ENCODE measurements at regions not wholly inside any gene's neighbourhood (a gene's known extent, or its start where the extent isn't known, plus 50 kb on each side); places are given as distances from the start of the nearest gene placed in this dataset.

DNA sequence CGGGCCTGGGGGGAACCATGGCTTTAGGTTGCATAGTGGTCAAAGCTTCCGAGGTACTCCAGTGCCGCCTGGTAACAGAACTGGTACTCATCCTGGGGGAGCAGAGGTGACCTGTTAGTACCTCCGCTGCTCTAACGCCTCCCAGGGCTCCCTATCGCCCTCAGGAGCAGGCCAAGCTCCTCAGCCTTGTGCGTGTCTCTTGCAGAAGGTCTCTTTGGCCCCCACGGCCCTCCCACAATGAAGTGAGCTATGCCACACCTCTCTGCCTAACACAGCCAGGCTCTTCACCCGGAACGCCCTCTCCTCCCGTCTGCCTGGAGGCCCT is 133.9 kb downstream of the PTPRS start:
- TF ChIP-seq, protein P1, sequence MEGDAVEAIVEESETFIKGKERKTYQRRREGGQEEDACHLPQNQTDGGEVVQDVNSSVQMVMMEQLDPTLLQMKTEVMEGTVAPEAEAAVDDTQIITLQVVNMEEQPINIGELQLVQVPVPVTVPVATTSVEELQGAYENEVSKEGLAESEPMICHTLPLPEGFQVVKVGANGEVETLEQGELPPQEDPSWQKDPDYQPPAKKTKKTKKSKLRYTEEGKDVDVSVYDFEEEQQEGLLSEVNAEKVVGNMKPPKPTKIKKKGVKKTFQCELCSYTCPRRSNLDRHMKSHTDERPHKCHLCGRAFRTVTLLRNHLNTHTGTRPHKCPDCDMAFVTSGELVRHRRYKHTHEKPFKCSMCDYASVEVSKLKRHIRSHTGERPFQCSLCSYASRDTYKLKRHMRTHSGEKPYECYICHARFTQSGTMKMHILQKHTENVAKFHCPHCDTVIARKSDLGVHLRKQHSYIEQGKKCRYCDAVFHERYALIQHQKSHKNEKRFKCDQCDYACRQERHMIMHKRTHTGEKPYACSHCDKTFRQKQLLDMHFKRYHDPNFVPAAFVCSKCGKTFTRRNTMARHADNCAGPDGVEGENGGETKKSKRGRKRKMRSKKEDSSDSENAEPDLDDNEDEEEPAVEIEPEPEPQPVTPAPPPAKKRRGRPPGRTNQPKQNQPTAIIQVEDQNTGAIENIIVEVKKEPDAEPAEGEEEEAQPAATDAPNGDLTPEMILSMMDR (conservative IDR thresholded peaks at IDR 0.05), result no peak
- H3K27ac ChIP-seq (ENCODE audit: low read depth, low read length), result no peak overlapping the region
- no peak overlapping the region for H3K4me3 ChIP-seq (ENCODE audit: low read length)
- no peaks in the 10 kb centered on the region for H3K27me3 ChIP-seq (ENCODE audit: control insufficient read depth, insufficient read depth, low read length, poor library complexity, severe bottlenecking)
- H3K36me3 ChIP-seq (ENCODE audit: control insufficient read depth, insufficient read depth, low read length), result peaks cover 57% of the 10 kb centered on the region
- H3K9ac ChIP-seq (ENCODE audit: extremely low read depth, low read length, poor library complexity, severe bottlenecking), result no peak overlapping the region
- no peaks in the 10 kb centered on the region for H3K27me3 Mint-ChIP-seq (ENCODE audit: insufficient read depth)
- no peaks in the 10 kb centered on the region for H3K4me1 Mint-ChIP-seq
- peaks cover 32% of the 10 kb centered on the region for H3K9me3 Mint-ChIP-seq
- H3K36me3 Mint-ChIP-seq (ENCODE audit: low read depth), result peaks cover 41% of the 10 kb centered on the region
- 95 to 96% methylated on average over 10 to 11 of the region's 11 CpGs for WGBS, 2 experiments (ENCODE audit: insufficient coverage in 1 of 2, insufficient read length in 1 of 2)
- peaks cover 15% of the 10 kb centered on the region for H3K9me3 ChIP-seq (ENCODE audit: control insufficient read depth, low read length)
- no peaks in the 10 kb centered on the region for H3K4me1 ChIP-seq (ENCODE audit: control insufficient read depth, insufficient read depth, low read length)
- H3K27ac Mint-ChIP-seq, result no peak overlapping the region
- DNase-seq, result no peak
- no peak overlapping the region for H3K4me3 Mint-ChIP-seq

DNA sequence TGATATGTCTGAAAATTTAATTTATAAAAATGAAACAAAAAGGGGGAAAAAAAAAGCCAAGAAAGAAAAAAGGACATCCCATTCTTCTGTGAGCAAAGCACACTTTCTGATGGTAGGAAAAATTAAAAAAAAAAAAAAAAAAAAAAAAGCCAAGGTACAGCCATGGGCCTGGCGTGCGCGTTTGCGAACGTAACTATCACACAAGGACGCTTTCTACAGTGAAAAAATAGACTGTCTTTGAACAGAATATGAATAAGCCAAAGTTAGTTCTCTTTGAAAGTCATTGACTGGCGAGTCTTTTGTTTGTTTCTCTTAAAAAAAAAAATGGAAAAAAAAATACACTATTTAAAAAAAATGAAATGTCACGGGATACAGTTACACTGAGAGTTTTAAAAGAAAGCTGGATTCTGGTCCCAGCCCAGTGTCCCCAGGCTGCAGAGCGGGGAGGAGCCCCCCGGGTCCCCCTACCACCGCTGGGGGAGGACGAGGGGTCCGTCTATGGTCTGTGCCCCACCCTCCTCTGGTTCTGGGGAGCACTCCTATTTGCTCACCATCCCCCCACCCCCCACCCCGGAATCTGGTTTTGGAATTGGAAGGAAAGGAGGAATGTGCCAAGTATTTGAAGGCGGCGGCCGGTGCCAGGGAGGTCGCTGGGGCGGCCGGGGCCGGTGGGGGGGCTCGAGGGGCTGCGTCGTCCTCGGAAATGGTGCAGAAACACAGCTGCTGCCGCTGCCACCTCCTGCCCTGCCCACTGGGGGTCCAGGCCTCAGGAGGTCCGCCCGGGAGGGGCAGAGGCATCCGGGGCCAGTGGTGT is 134.5 kb downstream of the PTPRS start:
- Mint-ChIP-seq H3K4me1 (no peaks in the 10 kb centered on the region), H3K27me3 (ENCODE audit: insufficient read depth) (no peaks in the 10 kb centered on the region), H3K9me3 (peaks cover 32% of the 10 kb centered on the region), H3K4me3 (no peak overlapping the region), H3K27ac (no peak overlapping the region), H3K36me3 (ENCODE audit: low read depth) (peaks cover 42% of the 10 kb centered on the region)
- Histone ChIP-seq H3K9me3 (ENCODE audit: control insufficient read depth, low read length) (peaks cover 11% of the 10 kb centered on the region), H3K4me1 (ENCODE audit: control insufficient read depth, insufficient read depth, low read length) (no peaks in the 10 kb centered on the region), H3K27me3 (ENCODE audit: control insufficient read depth, insufficient read depth, low read length, poor library complexity, severe bottlenecking) (no peaks in the 10 kb centered on the region), H3K9ac (ENCODE audit: extremely low read depth, low read length, poor library complexity, severe bottlenecking) (no peak overlapping the region), H3K36me3 (ENCODE audit: control insufficient read depth, insufficient read depth, low read length) (peaks cover 51% of the 10 kb centered on the region), H3K27ac (ENCODE audit: low read depth, low read length) (no peak overlapping the region), H3K4me3 (ENCODE audit: low read length) (no peak overlapping the region)
- no peak for DNase-seq
- TF ChIP-seq, protein P1 (conservative IDR thresholded peaks at IDR 0.05), result no peak
- 90 to 98% methylated on average over 22 to 28 of the region's 29 CpGs for WGBS, 2 experiments (ENCODE audit: insufficient coverage in 1 of 2, insufficient read length in 1 of 2)

DNA sequence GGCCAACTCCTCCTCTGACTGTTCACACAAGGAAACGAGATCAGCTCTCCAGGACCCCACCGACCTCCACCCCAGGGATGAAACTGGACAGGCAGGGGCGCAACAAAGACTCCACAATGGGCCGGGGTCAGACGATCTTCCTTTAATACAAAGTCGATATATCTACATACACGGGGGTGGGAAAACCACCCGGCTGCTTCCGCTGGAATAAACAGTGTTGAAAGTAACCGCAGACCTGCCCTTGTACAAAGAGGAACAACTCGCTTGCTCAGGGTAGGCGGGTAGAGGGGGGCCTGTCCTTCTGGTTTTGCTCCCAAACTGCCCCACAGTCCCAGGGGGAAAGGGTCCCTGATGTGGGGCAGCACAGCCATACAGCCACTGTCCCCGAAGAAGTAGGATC is 135.2 kb downstream of the PTPRS start:
- TF ChIP-seq, protein P1 (conservative IDR thresholded peaks at IDR 0.05), result no peak
- Histone ChIP-seq H3K27ac (ENCODE audit: low read depth, low read length) (peak overlapping the region; percentile 44), H3K4me3 (ENCODE audit: low read length) (no peak overlapping the region), H3K9me3 (ENCODE audit: control insufficient read depth, low read length) (peaks cover 17% of the 10 kb centered on the region), H3K27me3 (ENCODE audit: control insufficient read depth, insufficient read depth, low read length, poor library complexity, severe bottlenecking) (no peaks in the 10 kb centered on the region), H3K36me3 (ENCODE audit: control insufficient read depth, insufficient read depth, low read length) (peaks cover 44% of the 10 kb centered on the region), H3K4me1 (ENCODE audit: control insufficient read depth, insufficient read depth, low read length) (no peaks in the 10 kb centered on the region), H3K9ac (ENCODE audit: extremely low read depth, low read length, poor library complexity, severe bottlenecking) (no peak overlapping the region)
- H3K27me3 Mint-ChIP-seq (ENCODE audit: insufficient read depth), result no peaks in the 10 kb centered on the region
- H3K9me3 Mint-ChIP-seq, result peaks cover 36% of the 10 kb centered on the region
- H3K4me3 Mint-ChIP-seq, result no peak overlapping the region
- no peak for DNase-seq
- H3K27ac Mint-ChIP-seq, result no peak overlapping the region
- WGBS, 2 experiments (ENCODE audit: insufficient coverage in 1 of 2, insufficient read length in 1 of 2), result 97 to 98% methylated on average over 11 to 13 of the region's 13 CpGs
- no peaks in the 10 kb centered on the region for H3K4me1 Mint-ChIP-seq
- H3K36me3 Mint-ChIP-seq (ENCODE audit: low read depth), result peaks cover 48% of the 10 kb centered on the region
